Osteoblast (primary cell): ENCODE measurements at regions not wholly inside any gene's neighbourhood (a gene's known extent, or its start where the extent isn't known, plus 50 kb on each side); places are given as distances from the start of the nearest gene placed in this dataset.

Source experiments
- DNase-seq: peaks from one replicate; pipeline ENCODE4 v3.0.0; 2011; ENCODE audit warnings: low spot score, mixed read lengths; ENCODE audit not compliant: insufficient read length; ENCODE audit errors: missing footprints
- H2AFZ ChIP-seq: 2 replicates; pipeline ENCODE4 v1.6.0; 2011; ENCODE audit warnings: mild to moderate bottlenecking, low read length
- H3K27ac ChIP-seq: 2 replicates; pipeline ENCODE4 v1.5.1; 2011; ENCODE audit warnings: mild to moderate bottlenecking, low read depth, low read length, moderate library complexity
- H3K27me3 ChIP-seq: 2 replicates; pipeline ENCODE4 v1.6.0; 2012; ENCODE audit warnings: mild to moderate bottlenecking, control low read depth, inconsistent platforms, low read length, moderate library complexity; ENCODE audit not compliant: insufficient read depth
- H3K36me3 ChIP-seq: 2 replicates; pipeline ENCODE4 v1.5.1; 2011; ENCODE audit warnings: mild to moderate bottlenecking, low read length, control low read depth, moderate library complexity; ENCODE audit not compliant: insufficient read depth
- H3K4me1 ChIP-seq: 2 replicates; pipeline ENCODE4 v1.5.1; 2011; ENCODE audit warnings: mild to moderate bottlenecking, low read length, control low read depth, moderate library complexity; ENCODE audit not compliant: insufficient read depth
- H3K4me2 ChIP-seq: 2 replicates; pipeline ENCODE4 v1.6.0; 2011; ENCODE audit warnings: mild to moderate bottlenecking, low read length; ENCODE audit not compliant: insufficient read depth
- H3K4me3 ChIP-seq: fragments of 200-600 bp; sonication (generic); 3 replicates; pipeline ENCODE4 v1.5.1; 2012; ENCODE audit warnings: mild to moderate bottlenecking, low read length, inconsistent platforms; ENCODE audit not compliant: insufficient read depth
- H3K79me2 ChIP-seq: 2 replicates; pipeline ENCODE4 v1.6.0; 2012; ENCODE audit warnings: mild to moderate bottlenecking, low read length, control low read depth, inconsistent platforms; ENCODE audit not compliant: insufficient read depth
- H3K9me3 ChIP-seq: 2 replicates; pipeline ENCODE4 v1.5.1; 2011; ENCODE audit warnings: low read depth, low read length, control low read depth
- H4K20me1 ChIP-seq: 2 replicates; pipeline ENCODE4 v1.6.0; 2012; ENCODE audit warnings: mild to moderate bottlenecking, low read length, control low read depth; ENCODE audit not compliant: insufficient read depth
- CTCF ChIP-seq: IDR thresholded peaks from 2 replicates; pipeline ENCODE4 v1.5.1; 2011; ENCODE audit warnings: mild to moderate bottlenecking, low read depth, low read length, moderate library complexity; ENCODE audit errors: extremely low read depth

GRCh38 chr9:81162361-81162760 lies 527.0 kb downstream of the TLE1 start:
- no peaks in the 10 kb centered on the region for H3K79me2 ChIP-seq
- H3K27me3 ChIP-seq: no peaks in the 10 kb centered on the region
- H2AFZ ChIP-seq: no peak overlapping the region
- no peak overlapping the region for H3K4me2 ChIP-seq
- DNase-seq: no peak
- no peaks in the 10 kb centered on the region for H4K20me1 ChIP-seq
- H3K36me3 ChIP-seq: no peaks in the 10 kb centered on the region
- H3K4me1 ChIP-seq: no peaks in the 10 kb centered on the region
- H3K27ac ChIP-seq: no peak overlapping the region
- no peak overlapping the region for H3K4me3 ChIP-seq
- TF ChIP-seq CTCF: no peak
- H3K9me3 ChIP-seq: no peaks in the 10 kb centered on the region

- Histone ChIP-seq H3K4me2 (no peak overlapping the region), H3K79me2 (no peaks in the 10 kb centered on the region), H3K4me1 (no peaks in the 10 kb centered on the region), H2AFZ (no peak overlapping the region), H3K9me3 (no peaks in the 10 kb centered on the region), H3K36me3 (no peaks in the 10 kb centered on the region), H4K20me1 (no peaks in the 10 kb centered on the region), H3K27me3 (no peaks in the 10 kb centered on the region), H3K27ac (no peak overlapping the region), H3K4me3 (no peak overlapping the region)
- TF ChIP-seq CTCF: no peak
- no peak for DNase-seq
Measured at GRCh38 chr9:81156381-81156780, 533.0 kb downstream of the TLE1 start.

DNA sequence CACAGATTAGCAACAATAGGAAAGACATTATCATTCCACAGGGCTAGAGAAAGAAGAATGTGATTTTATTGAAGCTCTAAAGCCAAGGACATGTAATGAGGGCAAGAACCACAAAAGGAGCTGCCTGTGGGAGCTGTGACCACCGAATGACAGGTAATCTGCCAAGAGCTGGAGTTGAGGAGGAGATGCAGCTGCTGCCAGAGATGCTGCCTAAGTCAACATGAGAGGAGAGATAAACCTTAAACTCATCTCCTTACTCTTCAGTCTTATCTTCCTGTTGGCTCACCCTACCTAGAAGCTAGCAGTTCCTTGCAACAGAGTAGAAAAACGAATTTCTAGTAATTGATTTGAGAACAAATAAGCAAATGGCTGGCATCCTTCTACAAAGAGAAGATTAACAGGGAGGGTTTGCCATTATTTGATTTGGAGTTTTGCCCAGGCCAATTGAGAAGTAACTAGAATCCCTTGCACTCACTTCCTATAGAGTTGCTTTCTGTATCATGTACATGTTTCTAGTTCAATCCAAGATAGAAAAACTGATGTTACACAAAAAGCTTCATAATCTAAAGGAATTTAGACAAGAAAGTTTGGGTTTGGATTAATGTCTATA lies 539.2 kb downstream of the TLE1 start:
- H3K27me3 ChIP-seq: no peaks in the 10 kb centered on the region
- H3K36me3 ChIP-seq: no peaks in the 10 kb centered on the region
- no peak overlapping the region for H3K4me3 ChIP-seq
- TF ChIP-seq CTCF: no peak
- H3K9me3 ChIP-seq: no peaks in the 10 kb centered on the region
- no peak overlapping the region for H2AFZ ChIP-seq
- no peaks in the 10 kb centered on the region for H4K20me1 ChIP-seq
- no peak overlapping the region for H3K4me2 ChIP-seq
- no peaks in the 10 kb centered on the region for H3K79me2 ChIP-seq
- peaks cover 7% of the 10 kb centered on the region for H3K4me1 ChIP-seq
- H3K27ac ChIP-seq: no peak overlapping the region
- no peak for DNase-seq

DNA sequence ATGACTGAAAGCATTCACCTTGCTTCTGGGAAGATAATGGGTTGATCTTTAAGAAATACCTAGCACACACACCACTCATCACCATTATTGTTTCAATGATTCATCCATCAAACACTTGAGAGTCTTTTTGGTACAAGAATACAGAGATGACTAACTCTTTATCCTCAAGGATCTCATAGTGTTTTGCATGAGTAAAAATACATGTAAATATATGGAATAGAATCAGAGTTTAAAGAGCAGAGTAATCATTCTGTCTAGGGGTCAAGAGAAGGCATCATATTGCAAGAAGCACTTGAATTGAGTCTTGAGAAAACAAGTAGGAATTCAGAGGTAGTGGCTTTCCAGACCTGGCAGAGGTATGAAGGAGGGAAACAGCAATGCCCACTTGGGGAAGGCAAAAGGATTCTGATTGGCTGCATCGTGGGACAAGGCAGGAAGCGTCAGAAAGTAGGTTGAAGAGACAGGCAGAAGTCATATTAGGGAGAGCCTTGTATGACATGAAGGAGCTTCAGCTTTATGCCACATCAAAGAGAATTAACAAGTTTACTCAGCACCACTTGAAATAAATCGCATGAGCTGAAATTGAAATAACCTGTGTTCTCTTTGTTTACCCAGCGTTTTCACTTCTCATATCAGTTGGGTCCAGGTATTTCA lies 542.5 kb downstream of the TLE1 start:
- no peak overlapping the region for H3K4me2 ChIP-seq
- H3K27ac ChIP-seq: no peak overlapping the region
- no peaks in the 10 kb centered on the region for H4K20me1 ChIP-seq
- H3K4me1 ChIP-seq: peaks cover 7% of the 10 kb centered on the region
- H3K79me2 ChIP-seq: no peaks in the 10 kb centered on the region
- H3K4me3 ChIP-seq: no peak overlapping the region
- H3K36me3 ChIP-seq: no peaks in the 10 kb centered on the region
- H2AFZ ChIP-seq: no peak overlapping the region
- no peaks in the 10 kb centered on the region for H3K27me3 ChIP-seq
- no peaks in the 10 kb centered on the region for H3K9me3 ChIP-seq
- no peak for TF ChIP-seq CTCF
- no peak for DNase-seq
